B cell (primary cell): ENCODE measurements at regions not wholly inside any gene's neighbourhood (a gene's known extent, or its start where the extent isn't known, plus 50 kb on each side); places are given as distances from the start of the nearest gene placed in this dataset.

ENCODE experiments used
- ATAC-seq: fragments of 200-7000 bp; cut with Tn5 transposase; one replicate; pipeline ENCODE4 v1.10.0; 2021; ENCODE audit warnings: low read depth, mild to moderate bottlenecking, moderate number of reproducible peaks, moderate library complexity
- CTCF ChIA-PET: fragments of 350-600 bp; sonication (Branson Sonifier 250); formaldehyde crosslinking; loops from one replicate; lab custom pipeline; 2021; ENCODE audit warnings: antibody characterized with exemption, inconsistent platforms; lab: Charles Lee
- POLR2A ChIA-PET: fragments of 350-600 bp; sonication (Branson Sonifier 250); formaldehyde crosslinking; loops from one replicate; lab custom pipeline; 2021; ENCODE audit warnings: antibody characterized with exemption; lab: Charles Lee
- DNase-seq: peaks from one replicate; pipeline ENCODE4 v3.0.0; 2013
- H2AFZ ChIP-seq: 2 replicates; pipeline ENCODE4 v1.6.1; 2012; ENCODE audit warnings: mild to moderate bottlenecking, low read depth, low read length; ENCODE audit not compliant: insufficient read depth, poor library complexity, severe bottlenecking
- H3K27ac ChIP-seq, 2 donors: 1 replicate in 1 of 2; 2 replicates in 1 of 2; pipeline ENCODE4 v1.5.1; 2012 to 2013; ENCODE audit warnings: low read length in 2 of 2, mild to moderate bottlenecking in 2 of 2, moderate library complexity in 1 of 2
- H3K27me3 ChIP-seq, 4 experiments: fragments of 200-600 bp in 1 of 4; sonication (generic) in 1 of 4; replicated peaks in 1 of 4; 1 replicate in 2 of 4; 2 replicates in 2 of 4; pipeline versions ENCODE4 v1.6.1 to v1.7.0; 2013 to 2016; ENCODE audit warnings: low read length in 3 of 4, mild to moderate bottlenecking in 2 of 4, mixed read lengths in 1 of 4, moderate library complexity in 1 of 4; ENCODE audit not compliant: insufficient read depth in 4 of 4, control insufficient read depth in 3 of 4; ENCODE audit errors: control extremely low read depth in 1 of 4
- H3K36me3 ChIP-seq, 2 experiments: replicated peaks in 1 of 2; 1 replicate in 1 of 2; 2 replicates in 1 of 2; pipeline versions ENCODE4 v1.6.1 to v1.7.1; 2013; ENCODE audit warnings: low read length in 1 of 2; ENCODE audit not compliant: insufficient read depth in 2 of 2, control insufficient read depth in 1 of 2; ENCODE audit errors: control extremely low read depth in 1 of 2, extremely low read depth in 1 of 2
- H3K4me1 ChIP-seq, 2 donors: fragments of 200-600 bp in 1 of 2; sonication (generic) in 1 of 2; 1 replicate in 1 of 2; 2 replicates in 1 of 2; pipeline versions ENCODE4 v1.5.1 to v1.6.1; 2013 to 2017; ENCODE audit warnings: low read length in 2 of 2; ENCODE audit not compliant: control insufficient read depth in 2 of 2, insufficient read depth in 2 of 2
- H3K4me2 ChIP-seq: replicated peaks from 2 replicates; pipeline ENCODE3; 2012; ENCODE audit warnings: mild to moderate bottlenecking, low read depth, low read length; ENCODE audit not compliant: poor library complexity, severe bottlenecking
- H3K4me3 ChIP-seq, 5 experiments: fragments of 200-600 bp in 1 of 5; sonication (generic) in 1 of 5; 1 replicate in 3 of 5; 2 replicates in 2 of 5; pipeline versions ENCODE4 v1.5.1 to v1.7.0; 2011 to 2016; ENCODE audit warnings: low read length in 4 of 5, mild to moderate bottlenecking in 4 of 5, low read depth in 2 of 5, control low read depth in 1 of 5, moderate library complexity in 1 of 5; ENCODE audit not compliant: insufficient read depth in 1 of 5; ENCODE audit errors: control extremely low read depth in 1 of 5, extremely low read depth in 1 of 5
- H3K79me2 ChIP-seq: fragments of 200-600 bp; sonication (generic); one replicate; pipeline ENCODE4 v1.6.0; 2016; ENCODE audit warnings: low read length; ENCODE audit not compliant: control insufficient read depth, insufficient read depth
- H3K9ac ChIP-seq: fragments of 200-600 bp; sonication (generic); 2 replicates; pipeline ENCODE4 v1.6.1; 2017; ENCODE audit warnings: mild to moderate bottlenecking, low read length, moderate library complexity
- H3K9me3 ChIP-seq, 3 donors: one replicate each; pipeline versions ENCODE4 v1.6.1 to v1.7.1; 2013; ENCODE audit warnings: low read length in 2 of 3; ENCODE audit not compliant: control insufficient read depth in 2 of 3, insufficient read depth in 1 of 3; ENCODE audit errors: control extremely low read depth in 1 of 3
- H4K20me1 ChIP-seq: 2 replicates; pipeline ENCODE4 v1.6.0; 2012; ENCODE audit warnings: mild to moderate bottlenecking, low read length; ENCODE audit not compliant: insufficient read depth, control insufficient read depth, poor library complexity, severe bottlenecking
- H3K27ac Mint-ChIP-seq: one replicate; pipeline ENCODE4 v1.8.0; 2021; ENCODE audit warnings: mixed read lengths
- H3K27me3 Mint-ChIP-seq: one replicate; pipeline ENCODE4 v1.8.0; 2021; ENCODE audit warnings: mixed read lengths
- H3K4me1 Mint-ChIP-seq: one replicate; pipeline ENCODE4 v1.8.0; 2021; ENCODE audit warnings: mixed read lengths
- H3K4me3 Mint-ChIP-seq: one replicate; pipeline ENCODE4 v1.8.0; 2021; ENCODE audit warnings: mixed read lengths
- H3K9me3 Mint-ChIP-seq: one replicate; pipeline ENCODE4 v1.8.0; 2022; ENCODE audit warnings: mixed read lengths; ENCODE audit not compliant: insufficient read depth
- CTCF ChIP-seq: fragments of 200-600 bp; IDR thresholded peaks from one replicate; pipeline ENCODE4 v1.8.0; 2022; ENCODE audit warnings: antibody characterized with exemption, mild to moderate bottlenecking
- EZH2 ChIP-seq: IDR thresholded peaks from 2 replicates; pipeline ENCODE4 v1.6.1; 2012; ENCODE audit warnings: borderline replicate concordance, low read depth, mild to moderate bottlenecking, moderate library complexity, low read length; ENCODE audit not compliant: insufficient read depth, poor library complexity, severe bottlenecking
- WGBS: methylation state at CpG from one replicate; pipeline ENCODE4 v1.1.5; 2013; ENCODE audit warnings: missing lambda C conversion rate; ENCODE audit not compliant: insufficient coverage; 5-methylcytosine and 5-hydroxymethylcytosine counted together
- intact Hi-C: fragments of 100-400 bp; cut with micrococcal nuclease; formaldehyde crosslinking; loops from one replicate; pipeline ENCODE4 v1.10.0; 2022

- no peaks in the 10 kb centered on the region for H3K4me1 ChIP-seq
- H3K9ac ChIP-seq, result no peak overlapping the region
- WGBS, result no CpG with 5 or more reads among the region's 1 CpG
- no peaks in the 10 kb centered on the region for H3K27me3 ChIP-seq
- no peaks in the 10 kb centered on the region for H4K20me1 ChIP-seq
- no peak overlapping the region for H3K4me3 Mint-ChIP-seq
- no peak overlapping the region for H3K27ac Mint-ChIP-seq
- H2AFZ ChIP-seq, result no peak overlapping the region
- H3K9me3 Mint-ChIP-seq, result no peaks in the 10 kb centered on the region
- H3K36me3 ChIP-seq, result no peaks in the 10 kb centered on the region
- no peaks in the 10 kb centered on the region for H3K4me1 Mint-ChIP-seq
- no peaks in the 10 kb centered on the region for H3K79me2 ChIP-seq
- ATAC-seq (no peak), DNase-seq (no peak)
- peaks cover 3% of the 10 kb centered on the region for H3K27me3 Mint-ChIP-seq
- TF ChIP-seq CTCF (no peak), EZH2 (no peak)
- no peak overlapping the region for H3K4me3 ChIP-seq
- ChIA-PET CTCF (interaction anchor here (1.9 to 2.7 kb wide), 3 partner anchors 526 to 539 kb away, joined by 7 to 8 read pairs (median 7); no protein-coding TSS in a partner anchor), POLR2A (no interaction called here)
- H3K9me3 ChIP-seq, result no peaks in the 10 kb centered on the region
- intact Hi-C loops, result no loop called here
- H3K27ac ChIP-seq, result no peak overlapping the region
- H3K4me2 ChIP-seq, result no peak overlapping the region
Measured at GRCh38 chr11:88012456-88012855, 162.8 kb downstream of the RAB38 start.

- Histone ChIP-seq H4K20me1 (no peaks in the 10 kb centered on the region), H3K4me1 (no peaks in the 10 kb centered on the region), H3K9me3 (no peaks in the 10 kb centered on the region), H3K79me2 (no peaks in the 10 kb centered on the region), H3K36me3 (no peaks in the 10 kb centered on the region), H3K27ac (no peak overlapping the region), H3K4me2 (no peak overlapping the region), H2AFZ (no peak overlapping the region), H3K4me3 (no peak overlapping the region), H3K27me3 (no peaks in the 10 kb centered on the region), H3K9ac (no peak overlapping the region)
- Mint-ChIP-seq H3K9me3 (no peaks in the 10 kb centered on the region), H3K4me1 (no peaks in the 10 kb centered on the region), H3K4me3 (no peak overlapping the region), H3K27me3 (no peaks in the 10 kb centered on the region), H3K27ac (no peak overlapping the region)
- CTCF ChIA-PET, result no interaction called here
- DNase-seq, result no peak
- TF ChIP-seq EZH2 (no peak), CTCF (no peak)
- POLR2A ChIA-PET, result no interaction called here
- intact Hi-C loops, result no loop called here
- no CpG with 5 or more reads among the region's 2 CpGs for WGBS
- ATAC-seq, result no peak
Measured at GRCh38 chr11:87976009-87976408, 199.2 kb downstream of the RAB38 start.
